Upper lobe of right lung (tissue), 1 donor: ENCODE measurements at regions not wholly inside any gene's neighbourhood (a gene's known extent, or its start where the extent isn't known, plus 50 kb on each side); places are given as distances from the start of the nearest gene placed in this dataset.

ENCODE experiments used
- ATAC-seq: fragments of 200-7000 bp; cut with Tn5 transposase; one replicate; pipeline ENCODE4 v1.9.1; 2020; ENCODE audit warnings: mild to moderate bottlenecking, moderate library complexity
- DNase-seq: peaks from one replicate; pipeline ENCODE4 v3.0.0-alpha.2; 2020
- H3K27ac ChIP-seq: fragments of 200-600 bp; one replicate; pipeline ENCODE4 v1.8.0; 2022
- H3K27me3 ChIP-seq: fragments of 200-600 bp; one replicate; pipeline ENCODE4 v1.8.0; 2022; ENCODE audit warnings: mild to moderate bottlenecking
- H3K36me3 ChIP-seq: fragments of 200-600 bp; one replicate; pipeline ENCODE4 v1.8.0; 2022
- H3K4me1 ChIP-seq: fragments of 200-600 bp; one replicate; pipeline ENCODE4 v1.8.0; 2022
- H3K4me3 ChIP-seq: fragments of 200-600 bp; one replicate; pipeline ENCODE4 v1.8.0; 2022; ENCODE audit warnings: mild to moderate bottlenecking
- H3K9me3 ChIP-seq: fragments of 200-600 bp; one replicate; pipeline ENCODE4 v1.8.0; 2022
- intact Hi-C: fragments of 100-400 bp; cut with DNase I; formaldehyde crosslinking; loops from one replicate; pipeline ENCODE4 v1.11.0; 2022
- TF ChIP-seq, protein P1 (sequence below): fragments of 200-600 bp; IDR thresholded peaks from one replicate; pipeline ENCODE4 v1.8.0; 2022; ENCODE audit warnings: antibody characterized with exemption
- donor health status: DM: no; HTN: yes; CAD: no; lungs with severe emphysema.

DNA sequence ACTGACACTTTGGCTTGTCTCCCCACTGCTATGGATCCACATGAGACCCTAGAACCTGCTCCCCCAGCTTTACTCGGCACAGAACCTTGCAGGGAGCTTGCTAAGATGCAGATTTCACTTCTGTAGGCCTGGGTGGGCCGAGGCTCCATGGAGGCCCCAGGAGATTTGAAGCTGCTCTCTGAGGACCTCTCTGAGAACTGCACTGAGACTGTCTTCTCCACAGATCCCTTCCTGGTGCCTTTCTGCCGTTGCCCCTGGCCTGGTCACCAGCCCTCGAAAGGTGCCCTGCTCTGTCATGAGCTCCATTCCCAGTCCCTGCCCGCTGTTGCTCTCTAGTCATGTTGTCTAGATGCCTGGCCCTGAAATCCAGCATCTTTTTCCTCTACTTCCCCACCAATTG is 588.4 kb downstream of the AJAP1 start:
- DNase-seq, result no peak
- Histone ChIP-seq H3K9me3 (no peaks in the 10 kb centered on the region), H3K27ac (no peak overlapping the region), H3K36me3 (no peaks in the 10 kb centered on the region), H3K4me3 (no peak overlapping the region), H3K4me1 (no peaks in the 10 kb centered on the region), H3K27me3 (no peaks in the 10 kb centered on the region)
- ATAC-seq, result no peak
- TF ChIP-seq, protein P1, sequence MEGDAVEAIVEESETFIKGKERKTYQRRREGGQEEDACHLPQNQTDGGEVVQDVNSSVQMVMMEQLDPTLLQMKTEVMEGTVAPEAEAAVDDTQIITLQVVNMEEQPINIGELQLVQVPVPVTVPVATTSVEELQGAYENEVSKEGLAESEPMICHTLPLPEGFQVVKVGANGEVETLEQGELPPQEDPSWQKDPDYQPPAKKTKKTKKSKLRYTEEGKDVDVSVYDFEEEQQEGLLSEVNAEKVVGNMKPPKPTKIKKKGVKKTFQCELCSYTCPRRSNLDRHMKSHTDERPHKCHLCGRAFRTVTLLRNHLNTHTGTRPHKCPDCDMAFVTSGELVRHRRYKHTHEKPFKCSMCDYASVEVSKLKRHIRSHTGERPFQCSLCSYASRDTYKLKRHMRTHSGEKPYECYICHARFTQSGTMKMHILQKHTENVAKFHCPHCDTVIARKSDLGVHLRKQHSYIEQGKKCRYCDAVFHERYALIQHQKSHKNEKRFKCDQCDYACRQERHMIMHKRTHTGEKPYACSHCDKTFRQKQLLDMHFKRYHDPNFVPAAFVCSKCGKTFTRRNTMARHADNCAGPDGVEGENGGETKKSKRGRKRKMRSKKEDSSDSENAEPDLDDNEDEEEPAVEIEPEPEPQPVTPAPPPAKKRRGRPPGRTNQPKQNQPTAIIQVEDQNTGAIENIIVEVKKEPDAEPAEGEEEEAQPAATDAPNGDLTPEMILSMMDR, result no peak
- intact Hi-C loops, result no loop called here

- no peaks in the 10 kb centered on the region for H3K36me3 ChIP-seq
- H3K27ac ChIP-seq, result no peak overlapping the region
- no peaks in the 10 kb centered on the region for H3K27me3 ChIP-seq
- TF ChIP-seq, protein P1, result no peak
- no peak overlapping the region for H3K4me3 ChIP-seq
- H3K9me3 ChIP-seq, result no peaks in the 10 kb centered on the region
- no peak for DNase-seq
- H3K4me1 ChIP-seq, result no peaks in the 10 kb centered on the region
- no peak for ATAC-seq
- intact Hi-C loops, result no loop called here
These were observed 585.5 kb downstream of the AJAP1 start for GRCh38 chr1:5239911-5240310.

DNA sequence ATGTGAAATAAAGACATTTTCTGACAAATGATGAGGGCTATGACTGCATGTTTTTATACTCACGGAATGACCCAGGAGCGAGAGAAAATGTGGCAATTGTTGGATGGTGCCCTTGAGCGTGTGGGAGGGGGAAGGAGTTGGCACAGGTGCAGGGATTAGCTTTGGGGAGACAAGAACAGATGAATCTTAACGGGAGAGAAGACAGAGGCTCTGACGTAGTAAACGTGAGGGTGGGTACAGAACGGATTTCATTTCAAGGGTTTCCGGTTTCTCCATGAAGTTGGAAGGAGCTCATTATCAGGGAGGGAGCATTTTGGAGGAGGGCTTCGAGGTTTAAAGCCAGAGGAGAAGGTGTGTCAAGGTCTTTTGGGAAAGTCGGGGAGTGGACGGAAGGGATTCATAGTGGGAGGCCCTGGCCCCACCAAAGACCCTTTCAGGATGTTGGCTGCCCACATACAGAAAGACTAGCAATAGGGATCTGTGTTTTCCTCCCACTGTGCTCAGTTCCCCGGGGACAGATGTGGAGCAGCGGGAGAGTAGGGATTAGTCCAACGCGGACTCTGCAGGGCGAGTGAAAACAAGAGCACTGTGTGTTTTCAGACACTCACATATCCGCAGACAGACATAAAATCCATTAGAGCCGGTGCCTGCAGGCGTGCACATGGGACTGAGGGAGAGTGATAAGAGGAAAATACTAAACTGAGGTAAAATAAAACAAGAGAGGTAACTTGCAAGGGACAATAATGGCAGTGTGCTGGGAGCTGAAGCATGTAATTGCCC is 584.1 kb downstream of the AJAP1 start:
- intact Hi-C loops, result no loop called here
- H3K36me3 ChIP-seq, result no peaks in the 10 kb centered on the region
- no peaks in the 10 kb centered on the region for H3K4me1 ChIP-seq
- DNase-seq, result no peak
- no peak overlapping the region for H3K4me3 ChIP-seq
- ATAC-seq, result no peak
- H3K9me3 ChIP-seq, result no peaks in the 10 kb centered on the region
- H3K27ac ChIP-seq, result no peak overlapping the region
- TF ChIP-seq, protein P1, result no peak
- no peaks in the 10 kb centered on the region for H3K27me3 ChIP-seq

GRCh38 chr1:5235355-5235899 is 581.0 kb downstream of the AJAP1 start:
- DNase-seq, result no peak
- no peak overlapping the region for H3K27ac ChIP-seq
- no peaks in the 10 kb centered on the region for H3K27me3 ChIP-seq
- no peak for ATAC-seq
- TF ChIP-seq, protein P1, result no peak
- H3K36me3 ChIP-seq, result no peaks in the 10 kb centered on the region
- H3K4me1 ChIP-seq, result no peaks in the 10 kb centered on the region
- intact Hi-C loops, result no loop called here
- H3K9me3 ChIP-seq, result no peaks in the 10 kb centered on the region
- H3K4me3 ChIP-seq, result no peak overlapping the region

- Histone ChIP-seq H3K9me3 (no peaks in the 10 kb centered on the region), H3K4me1 (no peaks in the 10 kb centered on the region), H3K4me3 (no peak overlapping the region), H3K27ac (no peak overlapping the region), H3K36me3 (no peaks in the 10 kb centered on the region), H3K27me3 (peaks cover 6% of the 10 kb centered on the region)
- ATAC-seq (no peak), DNase-seq (no peak)
- intact Hi-C loops, result no loop called here
- TF ChIP-seq, protein P1, result no peak
These were observed 578.1 kb downstream of the AJAP1 start for GRCh38 chr1:5232537-5232936.
